Lung (tissue), 11 donors: ENCODE measurements at regions not wholly inside any gene's neighbourhood (a gene's known extent, or its start where the extent isn't known, plus 50 kb on each side); places are given as distances from the start of the nearest gene placed in this dataset.

Source experiments
- ATAC-seq: fragments of 200-7000 bp; cut with Tn5 transposase; one replicate; pipeline ENCODE4 v1.9.1; 2020; ENCODE audit warnings: moderate number of reproducible peaks; ENCODE audit not compliant: insufficient read depth, low FRiP score
- DNase-seq, 3 donors: peaks; one replicate each; pipeline ENCODE4 v3.0.0-alpha.2; 2013 to 2017
- H3K27ac ChIP-seq, 2 donors: one replicate each; pipeline ENCODE4 v1.5.1; 2013; ENCODE audit warnings: mild to moderate bottlenecking in 2 of 2, moderate library complexity in 2 of 2, control low read depth in 1 of 2, inconsistent platforms in 1 of 2, low read depth in 1 of 2, low read length in 1 of 2
- H3K27me3 ChIP-seq, 3 donors: one replicate each; pipeline ENCODE4 v1.5.1; 2013; ENCODE audit warnings: low read length in 2 of 3; ENCODE audit not compliant: control insufficient read depth in 3 of 3, insufficient read depth in 3 of 3
- H3K36me3 ChIP-seq, 4 donors: one replicate each; pipeline ENCODE4 v1.5.1; 2013; ENCODE audit warnings: low read length in 4 of 4, mild to moderate bottlenecking in 1 of 4, moderate library complexity in 1 of 4; ENCODE audit not compliant: control insufficient read depth in 4 of 4, insufficient read depth in 4 of 4
- H3K4me1 ChIP-seq, 5 donors: one replicate each; pipeline ENCODE4 v1.5.1; 2013; ENCODE audit warnings: low read length in 5 of 5, mild to moderate bottlenecking in 2 of 5, moderate library complexity in 1 of 5; ENCODE audit not compliant: control insufficient read depth in 5 of 5, insufficient read depth in 5 of 5
- H3K4me3 ChIP-seq: one replicate; pipeline ENCODE4 v1.5.1; 2013; ENCODE audit warnings: mild to moderate bottlenecking, control low read depth, moderate library complexity
- H3K9ac ChIP-seq, 2 donors: one replicate each; pipeline ENCODE4 v1.5.1; 2013; ENCODE audit warnings: low read length in 2 of 2, control low read depth in 1 of 2; ENCODE audit not compliant: insufficient read depth in 1 of 2
- H3K9me3 ChIP-seq, 4 donors: one replicate each; pipeline ENCODE4 v1.5.1; 2013; ENCODE audit warnings: low read length in 3 of 4, mild to moderate bottlenecking in 1 of 4, moderate library complexity in 1 of 4; ENCODE audit not compliant: control insufficient read depth in 4 of 4, insufficient read depth in 3 of 4
- WGBS, 2 donors: extraction: QIAGEN DNeasy Blood & Tissue Kit; methylation state at CpG; one replicate each; pipeline ENCODE4 v1.1.7; 2013; 5-methylcytosine and 5-hydroxymethylcytosine counted together
- TF ChIP-seq, protein P1 (sequence below): IDR thresholded peaks from 2 replicates; pipeline ENCODE4 v1.5.1; 2012; ENCODE audit warnings: mild to moderate bottlenecking; ENCODE audit errors: control extremely low read depth, extremely low read depth
- donor health status: control.
- donor health status: control.
- donor health status: Bipolar disorder and iron deficiency.
- donor health status: healthy.
- donor health status: DM: yes; HTN: yes; CAD: no.

DNA sequence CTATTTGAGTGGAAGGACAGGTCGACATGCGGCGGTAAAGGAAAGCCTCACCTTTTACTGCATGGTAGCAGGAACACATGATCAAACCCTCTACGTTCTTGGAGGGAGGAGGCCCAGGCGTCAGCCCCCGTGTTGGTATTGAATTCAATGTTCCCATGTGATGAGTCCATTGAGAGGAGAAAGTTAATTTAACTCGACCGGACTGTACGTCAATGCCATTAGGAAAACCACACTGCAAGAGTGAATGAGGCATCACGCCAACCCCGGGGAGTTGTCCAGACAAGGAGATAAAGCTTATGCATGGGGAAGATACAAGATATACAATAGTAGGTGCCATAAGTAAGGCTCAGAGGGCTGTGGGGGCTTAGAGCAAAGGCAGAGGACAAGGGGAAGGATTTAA lies 213.9 kb upstream of the ECI2 start:
- no peaks in the 10 kb centered on the region for H3K9me3 ChIP-seq
- 86 to 92% methylated on average over 11 of the region's 11 CpGs for WGBS, 2 donors
- no peak overlapping the region for H3K4me3 ChIP-seq
- TF ChIP-seq, protein P1, sequence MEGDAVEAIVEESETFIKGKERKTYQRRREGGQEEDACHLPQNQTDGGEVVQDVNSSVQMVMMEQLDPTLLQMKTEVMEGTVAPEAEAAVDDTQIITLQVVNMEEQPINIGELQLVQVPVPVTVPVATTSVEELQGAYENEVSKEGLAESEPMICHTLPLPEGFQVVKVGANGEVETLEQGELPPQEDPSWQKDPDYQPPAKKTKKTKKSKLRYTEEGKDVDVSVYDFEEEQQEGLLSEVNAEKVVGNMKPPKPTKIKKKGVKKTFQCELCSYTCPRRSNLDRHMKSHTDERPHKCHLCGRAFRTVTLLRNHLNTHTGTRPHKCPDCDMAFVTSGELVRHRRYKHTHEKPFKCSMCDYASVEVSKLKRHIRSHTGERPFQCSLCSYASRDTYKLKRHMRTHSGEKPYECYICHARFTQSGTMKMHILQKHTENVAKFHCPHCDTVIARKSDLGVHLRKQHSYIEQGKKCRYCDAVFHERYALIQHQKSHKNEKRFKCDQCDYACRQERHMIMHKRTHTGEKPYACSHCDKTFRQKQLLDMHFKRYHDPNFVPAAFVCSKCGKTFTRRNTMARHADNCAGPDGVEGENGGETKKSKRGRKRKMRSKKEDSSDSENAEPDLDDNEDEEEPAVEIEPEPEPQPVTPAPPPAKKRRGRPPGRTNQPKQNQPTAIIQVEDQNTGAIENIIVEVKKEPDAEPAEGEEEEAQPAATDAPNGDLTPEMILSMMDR = no peak
- no peak overlapping the region for H3K27ac ChIP-seq
- ATAC-seq (no peak), DNase-seq (no peak)
- H3K27me3 ChIP-seq = peaks cover 0 to 32% (median 2%) of the 10 kb centered on the region in 3 donors
- no peak overlapping the region for H3K9ac ChIP-seq
- H3K36me3 ChIP-seq = no peaks in the 10 kb centered on the region
- H3K4me1 ChIP-seq = peaks cover 0 to 21% (median 11%) of the 10 kb centered on the region in 5 donors

DNA sequence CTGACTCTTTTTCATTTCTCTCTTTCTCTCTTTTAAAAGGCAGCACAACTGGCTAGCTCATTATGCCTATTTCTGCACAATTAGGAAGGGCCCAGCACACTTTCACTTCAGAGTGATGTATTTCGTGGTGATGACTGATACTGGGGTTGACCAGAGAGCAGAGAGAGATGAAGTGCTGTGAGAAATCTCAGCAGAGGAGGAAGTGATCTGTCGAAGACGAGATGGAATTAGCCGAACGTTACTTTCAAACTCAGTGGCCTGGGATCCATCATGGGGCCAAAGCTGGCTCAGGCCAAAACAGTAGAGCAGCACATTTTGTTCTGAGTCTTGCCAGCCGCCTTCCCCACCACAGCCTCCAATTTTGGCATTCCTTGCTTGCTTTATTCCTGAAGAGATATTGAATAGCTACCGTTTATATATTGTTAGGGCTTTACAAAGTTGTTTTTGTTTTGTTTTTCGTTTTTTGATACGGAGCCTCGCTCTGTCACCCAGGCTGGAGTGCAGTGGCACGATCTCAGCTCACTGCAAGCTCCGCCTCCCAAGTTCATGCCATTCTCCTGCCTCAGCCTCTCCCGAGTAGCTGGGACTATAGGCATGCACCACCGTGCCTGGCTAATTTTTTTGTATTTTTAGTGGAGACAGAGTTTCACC lies 213.2 kb upstream of the ECI2 start:
- ATAC-seq (no peak), DNase-seq (peak; percentile 69 to 93 (median 85))
- TF ChIP-seq, protein P1 = no peak
- Histone ChIP-seq H3K9me3 (no peaks in the 10 kb centered on the region), H3K27me3 (peaks cover 0 to 33% (median 2%) of the 10 kb centered on the region in 3 donors), H3K4me1 (peaks cover 0 to 21% (median 11%) of the 10 kb centered on the region in 5 donors), H3K9ac (peak overlapping the region in 1 of 2 donors; percentile 2), H3K27ac (no peak overlapping the region), H3K4me3 (no peak overlapping the region), H3K36me3 (no peaks in the 10 kb centered on the region)
- 71 to 73% methylated on average over 14 of the region's 14 CpGs for WGBS, 2 donors

DNA sequence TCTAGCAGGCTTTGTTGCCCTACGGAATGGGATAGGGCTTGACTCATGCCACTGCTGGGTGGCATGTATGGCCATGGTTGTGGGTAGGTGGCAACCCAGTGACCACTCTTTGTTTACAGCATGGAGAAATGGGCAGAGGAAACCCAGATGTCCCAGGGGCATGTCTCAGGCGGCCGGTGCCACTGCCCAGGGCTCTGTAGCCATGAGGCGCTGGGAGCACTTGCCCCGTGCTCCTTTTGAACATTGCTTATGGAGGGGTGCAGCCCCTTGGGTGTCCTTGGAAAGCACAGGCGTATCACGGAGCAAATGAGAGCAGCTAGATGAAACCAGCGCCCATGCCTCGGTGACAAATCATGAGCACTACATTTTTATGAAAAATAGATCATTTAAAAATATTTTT lies 212.5 kb upstream of the ECI2 start:
- DNase-seq (no peak), ATAC-seq (no peak)
- 95 to 96% methylated on average over 9 of the region's 9 CpGs for WGBS, 2 donors
- Histone ChIP-seq H3K36me3 (no peaks in the 10 kb centered on the region), H3K27ac (no peak overlapping the region), H3K4me3 (no peak overlapping the region), H3K9ac (no peak overlapping the region), H3K9me3 (no peaks in the 10 kb centered on the region), H3K27me3 (peaks cover 0 to 32% (median 2%) of the 10 kb centered on the region in 3 donors), H3K4me1 (peaks cover 0 to 21% (median 11%) of the 10 kb centered on the region in 5 donors)
- TF ChIP-seq, protein P1 = no peak
